ENCODE measurements at regions not wholly inside any gene's neighbourhood (a gene's known extent, or its start where the extent isn't known, plus 50 kb on each side); places are given as distances from the start of the nearest gene placed in this dataset.
"Not testable (repeated sequence)": the region's sequence is repeated elsewhere in the genome, so short reads cannot be mapped to it uniquely, and the experiment has no call there.

GRCh38 chr1:200316148-200316803, 93.6 kb downstream of the ZNF281 start:
- DNase-seq, result no peak

- DNase-seq, result peak; percentile 25
Observed at GRCh38 chr1:200314085-200314750, 95.6 kb downstream of the ZNF281 start.

- DNase-seq, result no peak
Observed at GRCh38 chr1:200311256-200311655, 98.6 kb downstream of the ZNF281 start.

GRCh38 chr1:200310824-200311223, 99.0 kb downstream of the ZNF281 start:
- DNase-seq, result no peak

- DNase-seq, result no peak
Observed at GRCh38 chr1:200307755-200308066, 102.1 kb downstream of the ZNF281 start.

GRCh38 chr1:200306944-200307754, 102.7 kb downstream of the ZNF281 start:
- peak; percentile 46 for DNase-seq

GRCh38 chr1:200305806-200306205, 104.0 kb downstream of the ZNF281 start:
- no peak for DNase-seq

GRCh38 chr1:200304171-200304570, 105.7 kb downstream of the ZNF281 start:
- DNase-seq, result no peak

- DNase-seq, result no peak
Observed at GRCh38 chr1:200302921-200303290, 106.9 kb downstream of the ZNF281 start.

GRCh38 chr1:200302192-200302920, 107.5 kb downstream of the ZNF281 start:
- no peak for DNase-seq

GRCh38 chr1:200301152-200301551, 108.7 kb downstream of the ZNF281 start:
- no peak for DNase-seq

- no peak for DNase-seq
Observed at GRCh38 chr1:200299571-200299970, 110.3 kb downstream of the ZNF281 start.

- DNase-seq, result no peak
Observed at GRCh38 chr1:200298242-200298641, 111.6 kb downstream of the ZNF281 start.

GRCh38 chr1:200296091-200296661, 113.7 kb downstream of the ZNF281 start:
- DNase-seq, result no peak

GRCh38 chr1:200294241-200294640, 115.6 kb downstream of the ZNF281 start:
- DNase-seq, result no peak

GRCh38 chr1:200292699-200293098, 117.1 kb downstream of the ZNF281 start:
- DNase-seq, result no peak

- DNase-seq, result no peak
Observed at GRCh38 chr1:200291106-200291505, 118.7 kb downstream of the ZNF281 start.

GRCh38 chr1:200290010-200290685, 119.7 kb downstream of the ZNF281 start:
- DNase-seq, result no peak

GRCh38 chr1:200288226-200288625, 121.6 kb downstream of the ZNF281 start:
- no peak for DNase-seq

GRCh38 chr1:200284236-200284635, 125.6 kb downstream of the ZNF281 start:
- not testable (repeated sequence) for DNase-seq

- no peak for DNase-seq
Observed at GRCh38 chr1:200282497-200283122, 127.2 kb downstream of the ZNF281 start.
